B cell (primary cell): ENCODE measurements at regions not wholly inside any gene's neighbourhood (a gene's known extent, or its start where the extent isn't known, plus 50 kb on each side); places are given as distances from the start of the nearest gene placed in this dataset.

Experiments
- ATAC-seq: fragments of 200-7000 bp; cut with Tn5 transposase; one replicate; pipeline ENCODE4 v1.10.0; 2021; ENCODE audit warnings: low read depth, mild to moderate bottlenecking, moderate number of reproducible peaks, moderate library complexity
- CTCF ChIA-PET: fragments of 350-600 bp; sonication (Branson Sonifier 250); formaldehyde crosslinking; loops from one replicate; lab custom pipeline; 2021; ENCODE audit warnings: antibody characterized with exemption, inconsistent platforms; lab: Charles Lee
- POLR2A ChIA-PET: fragments of 350-600 bp; sonication (Branson Sonifier 250); formaldehyde crosslinking; loops from one replicate; lab custom pipeline; 2021; ENCODE audit warnings: antibody characterized with exemption; lab: Charles Lee
- DNase-seq: peaks from one replicate; pipeline ENCODE4 v3.0.0; 2013
- H2AFZ ChIP-seq: 2 replicates; pipeline ENCODE4 v1.6.1; 2012; ENCODE audit warnings: mild to moderate bottlenecking, low read depth, low read length; ENCODE audit not compliant: insufficient read depth, poor library complexity, severe bottlenecking
- H3K27ac ChIP-seq, 2 donors: 1 replicate in 1 of 2; 2 replicates in 1 of 2; pipeline ENCODE4 v1.5.1; 2012 to 2013; ENCODE audit warnings: low read length in 2 of 2, mild to moderate bottlenecking in 2 of 2, moderate library complexity in 1 of 2
- H3K27me3 ChIP-seq, 4 experiments: fragments of 200-600 bp in 1 of 4; sonication (generic) in 1 of 4; replicated peaks in 1 of 4; 1 replicate in 2 of 4; 2 replicates in 2 of 4; pipeline versions ENCODE4 v1.6.1 to v1.7.0; 2013 to 2016; ENCODE audit warnings: low read length in 3 of 4, mild to moderate bottlenecking in 2 of 4, mixed read lengths in 1 of 4, moderate library complexity in 1 of 4; ENCODE audit not compliant: insufficient read depth in 4 of 4, control insufficient read depth in 3 of 4; ENCODE audit errors: control extremely low read depth in 1 of 4
- H3K36me3 ChIP-seq, 2 experiments: replicated peaks in 1 of 2; 1 replicate in 1 of 2; 2 replicates in 1 of 2; pipeline versions ENCODE4 v1.6.1 to v1.7.1; 2013; ENCODE audit warnings: low read length in 1 of 2; ENCODE audit not compliant: insufficient read depth in 2 of 2, control insufficient read depth in 1 of 2; ENCODE audit errors: control extremely low read depth in 1 of 2, extremely low read depth in 1 of 2
- H3K4me1 ChIP-seq, 2 donors: fragments of 200-600 bp in 1 of 2; sonication (generic) in 1 of 2; 1 replicate in 1 of 2; 2 replicates in 1 of 2; pipeline versions ENCODE4 v1.5.1 to v1.6.1; 2013 to 2017; ENCODE audit warnings: low read length in 2 of 2; ENCODE audit not compliant: control insufficient read depth in 2 of 2, insufficient read depth in 2 of 2
- H3K4me2 ChIP-seq: replicated peaks from 2 replicates; pipeline ENCODE3; 2012; ENCODE audit warnings: mild to moderate bottlenecking, low read depth, low read length; ENCODE audit not compliant: poor library complexity, severe bottlenecking
- H3K4me3 ChIP-seq, 5 experiments: fragments of 200-600 bp in 1 of 5; sonication (generic) in 1 of 5; 1 replicate in 3 of 5; 2 replicates in 2 of 5; pipeline versions ENCODE4 v1.5.1 to v1.7.0; 2011 to 2016; ENCODE audit warnings: low read length in 4 of 5, mild to moderate bottlenecking in 4 of 5, low read depth in 2 of 5, control low read depth in 1 of 5, moderate library complexity in 1 of 5; ENCODE audit not compliant: insufficient read depth in 1 of 5; ENCODE audit errors: control extremely low read depth in 1 of 5, extremely low read depth in 1 of 5
- H3K79me2 ChIP-seq: fragments of 200-600 bp; sonication (generic); one replicate; pipeline ENCODE4 v1.6.0; 2016; ENCODE audit warnings: low read length; ENCODE audit not compliant: control insufficient read depth, insufficient read depth
- H3K9ac ChIP-seq: fragments of 200-600 bp; sonication (generic); 2 replicates; pipeline ENCODE4 v1.6.1; 2017; ENCODE audit warnings: mild to moderate bottlenecking, low read length, moderate library complexity
- H3K9me3 ChIP-seq, 3 donors: one replicate each; pipeline versions ENCODE4 v1.6.1 to v1.7.1; 2013; ENCODE audit warnings: low read length in 2 of 3; ENCODE audit not compliant: control insufficient read depth in 2 of 3, insufficient read depth in 1 of 3; ENCODE audit errors: control extremely low read depth in 1 of 3
- H4K20me1 ChIP-seq: 2 replicates; pipeline ENCODE4 v1.6.0; 2012; ENCODE audit warnings: mild to moderate bottlenecking, low read length; ENCODE audit not compliant: insufficient read depth, control insufficient read depth, poor library complexity, severe bottlenecking
- H3K27ac Mint-ChIP-seq: one replicate; pipeline ENCODE4 v1.8.0; 2021; ENCODE audit warnings: mixed read lengths
- H3K27me3 Mint-ChIP-seq: one replicate; pipeline ENCODE4 v1.8.0; 2021; ENCODE audit warnings: mixed read lengths
- H3K4me1 Mint-ChIP-seq: one replicate; pipeline ENCODE4 v1.8.0; 2021; ENCODE audit warnings: mixed read lengths
- H3K4me3 Mint-ChIP-seq: one replicate; pipeline ENCODE4 v1.8.0; 2021; ENCODE audit warnings: mixed read lengths
- H3K9me3 Mint-ChIP-seq: one replicate; pipeline ENCODE4 v1.8.0; 2022; ENCODE audit warnings: mixed read lengths; ENCODE audit not compliant: insufficient read depth
- CTCF ChIP-seq: fragments of 200-600 bp; IDR thresholded peaks from one replicate; pipeline ENCODE4 v1.8.0; 2022; ENCODE audit warnings: antibody characterized with exemption, mild to moderate bottlenecking
- EZH2 ChIP-seq: IDR thresholded peaks from 2 replicates; pipeline ENCODE4 v1.6.1; 2012; ENCODE audit warnings: borderline replicate concordance, low read depth, mild to moderate bottlenecking, moderate library complexity, low read length; ENCODE audit not compliant: insufficient read depth, poor library complexity, severe bottlenecking
- WGBS: methylation state at CpG from one replicate; pipeline ENCODE4 v1.1.5; 2013; ENCODE audit warnings: missing lambda C conversion rate; ENCODE audit not compliant: insufficient coverage; 5-methylcytosine and 5-hydroxymethylcytosine counted together
- intact Hi-C: fragments of 100-400 bp; cut with micrococcal nuclease; formaldehyde crosslinking; loops from one replicate; pipeline ENCODE4 v1.10.0; 2022

DNA sequence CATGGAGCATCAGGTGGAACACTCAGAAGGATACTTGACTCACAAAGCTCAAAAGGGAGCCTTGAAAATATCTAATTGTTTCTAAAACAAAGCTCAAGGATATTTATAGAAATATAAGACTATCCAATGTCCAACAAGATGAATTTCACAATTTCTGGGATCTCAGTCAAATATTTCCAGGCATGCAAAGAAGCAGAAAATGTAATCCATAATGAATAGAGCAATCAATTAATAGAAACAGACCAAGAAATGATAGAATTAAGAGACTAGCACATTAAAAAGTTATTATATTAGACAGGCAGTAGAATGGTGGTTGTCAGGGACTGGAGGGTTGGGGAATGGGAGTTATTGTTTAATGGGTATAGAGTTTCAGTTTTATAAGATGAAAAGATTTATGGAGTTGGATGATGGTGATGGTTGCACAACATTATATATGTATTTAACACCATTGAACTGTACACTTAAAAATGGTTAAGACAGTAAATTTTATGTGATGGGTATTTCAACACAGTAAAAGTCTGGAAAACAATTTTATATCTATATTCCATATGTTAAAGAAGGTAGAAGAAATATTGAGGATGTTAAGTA lies 189.9 kb upstream of the PIEZO2 start:
- no peaks in the 10 kb centered on the region for H3K27me3 ChIP-seq
- DNase-seq = no peak
- no peaks in the 10 kb centered on the region for H3K79me2 ChIP-seq
- no peak for ATAC-seq
- no peaks in the 10 kb centered on the region for H3K36me3 ChIP-seq
- no peaks in the 10 kb centered on the region for H3K4me1 ChIP-seq
- H3K27me3 Mint-ChIP-seq = peaks cover 3% of the 10 kb centered on the region
- no peak overlapping the region for H3K4me3 ChIP-seq
- no peaks in the 10 kb centered on the region for H3K4me1 Mint-ChIP-seq
- intact Hi-C loops = no loop called here
- no peak overlapping the region for H3K27ac ChIP-seq
- peaks cover 4% of the 10 kb centered on the region for H3K9me3 Mint-ChIP-seq
- peaks cover 0 to 5% (median 0%) of the 10 kb centered on the region in 3 donors for H3K9me3 ChIP-seq
- ChIA-PET POLR2A (no interaction called here), CTCF (no interaction called here)
- TF ChIP-seq EZH2 = no peak
- TF ChIP-seq CTCF = no peak
- H4K20me1 ChIP-seq = no peaks in the 10 kb centered on the region
- H3K4me3 Mint-ChIP-seq = no peak overlapping the region
- H3K9ac ChIP-seq = no peak overlapping the region
- H3K27ac Mint-ChIP-seq = no peak overlapping the region
- H2AFZ ChIP-seq = no peak overlapping the region
- H3K4me2 ChIP-seq = no peak overlapping the region

DNA sequence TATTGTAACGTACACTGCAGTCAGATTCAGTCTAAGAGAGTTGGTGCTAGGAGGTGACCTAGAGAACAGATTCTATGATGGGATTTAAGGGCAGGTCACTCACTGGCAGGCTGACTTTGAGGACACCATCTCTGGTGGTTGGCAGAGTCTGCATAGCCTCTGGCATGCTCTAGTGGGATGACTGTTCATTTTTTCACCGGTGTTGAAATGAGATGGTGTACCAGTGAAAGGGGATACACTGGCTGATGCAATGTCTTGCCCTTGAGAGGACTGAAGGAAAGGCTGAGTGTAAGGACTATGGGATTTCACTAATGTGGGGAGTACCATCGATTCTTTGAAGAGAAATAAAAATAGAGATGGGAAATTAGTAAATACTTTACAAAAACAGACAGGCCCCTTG lies 186.9 kb upstream of the PIEZO2 start:
- CTCF ChIA-PET = no interaction called here
- no peaks in the 10 kb centered on the region for H3K4me1 Mint-ChIP-seq
- Histone ChIP-seq H2AFZ (no peak overlapping the region), H3K27ac (no peak overlapping the region), H4K20me1 (no peaks in the 10 kb centered on the region), H3K4me3 (no peak overlapping the region), H3K79me2 (no peaks in the 10 kb centered on the region), H3K4me1 (no peaks in the 10 kb centered on the region), H3K9ac (no peak overlapping the region), H3K9me3 (no peaks in the 10 kb centered on the region), H3K4me2 (no peak overlapping the region), H3K36me3 (no peaks in the 10 kb centered on the region), H3K27me3 (no peaks in the 10 kb centered on the region)
- DNase-seq = no peak
- no peaks in the 10 kb centered on the region for H3K9me3 Mint-ChIP-seq
- no peak for ATAC-seq
- H3K27me3 Mint-ChIP-seq = peaks cover 3% of the 10 kb centered on the region
- intact Hi-C loops = no loop called here
- POLR2A ChIA-PET = no interaction called here
- no peak overlapping the region for H3K4me3 Mint-ChIP-seq
- TF ChIP-seq EZH2 = no peak
- no peak for TF ChIP-seq CTCF
- WGBS = 89% methylated on average over 2 of the region's 3 CpGs
- H3K27ac Mint-ChIP-seq = no peak overlapping the region
